Mucosa of rectum (tissue), 2 donors: ENCODE measurements at regions not wholly inside any gene's neighbourhood (a gene's known extent, or its start where the extent isn't known, plus 50 kb on each side); places are given as distances from the start of the nearest gene placed in this dataset.

ENCODE experiments used
- H3K27ac ChIP-seq, 2 donors: one replicate each; pipeline ENCODE4 v1.7.0; 2013; ENCODE audit warnings: inconsistent platforms in 2 of 2, low read depth in 2 of 2, low read length in 2 of 2
- H3K27me3 ChIP-seq, 2 donors: one replicate each; pipeline ENCODE4 v1.7.0; 2013; ENCODE audit warnings: low read length in 2 of 2; ENCODE audit not compliant: control insufficient read depth in 2 of 2, insufficient read depth in 2 of 2
- H3K36me3 ChIP-seq, 2 donors: one replicate each; pipeline ENCODE4 v1.7.0; 2013; ENCODE audit warnings: low read length in 2 of 2; ENCODE audit not compliant: control insufficient read depth in 2 of 2, insufficient read depth in 2 of 2
- H3K4me1 ChIP-seq, 2 donors: one replicate each; pipeline ENCODE4 v1.7.0; 2013; ENCODE audit warnings: low read length in 2 of 2, mild to moderate bottlenecking in 1 of 2; ENCODE audit not compliant: control insufficient read depth in 2 of 2, insufficient read depth in 2 of 2
- H3K4me3 ChIP-seq, 2 donors: one replicate each; pipeline ENCODE4 v1.7.0; 2013; ENCODE audit warnings: low read length in 2 of 2
- H3K9ac ChIP-seq, 2 donors: one replicate each; pipeline ENCODE4 v1.7.0; 2013; ENCODE audit warnings: low read length in 2 of 2, low read depth in 1 of 2, mild to moderate bottlenecking in 1 of 2
- H3K9me3 ChIP-seq, 2 donors: one replicate each; pipeline ENCODE4 v1.7.0; 2013; ENCODE audit warnings: low read length in 2 of 2; ENCODE audit not compliant: control insufficient read depth in 2 of 2
- donor health status: healthy.
- donor health status: Normal muscosa, but diverticular disease.

DNA sequence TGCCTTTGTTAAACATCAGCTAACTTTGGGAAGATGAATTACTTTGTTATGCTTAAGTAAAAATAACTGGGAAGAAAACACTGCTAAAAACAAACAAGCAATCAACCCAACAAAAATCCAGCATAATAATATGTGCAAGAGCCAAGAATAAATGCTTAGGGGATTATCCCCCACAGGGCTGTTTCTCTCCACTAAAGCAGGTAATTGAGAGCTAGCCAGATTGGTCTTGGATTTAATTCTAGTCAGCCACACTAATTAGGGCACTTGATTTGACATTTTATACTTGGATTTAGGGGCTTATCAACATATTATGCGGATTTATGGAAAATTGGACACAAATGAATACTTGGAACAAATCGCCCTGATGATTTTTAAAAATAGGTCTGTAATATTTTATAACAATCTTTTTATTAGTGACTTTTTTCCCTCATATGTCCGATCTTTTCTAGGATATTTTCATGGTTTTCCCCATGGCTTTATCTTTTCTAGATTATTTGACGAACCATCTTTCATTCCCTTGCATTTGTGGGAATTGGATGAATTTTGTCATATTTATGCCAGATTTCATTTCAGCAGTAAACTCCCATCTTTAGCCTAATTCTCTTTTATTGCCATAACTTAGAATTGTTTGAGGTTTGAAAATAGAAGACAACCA is 199.1 kb upstream of the NXPH2 start:
- H3K36me3 ChIP-seq, result no peaks in the 10 kb centered on the region
- no peak overlapping the region for H3K9ac ChIP-seq
- H3K4me1 ChIP-seq, result no peaks in the 10 kb centered on the region

GRCh38 chr2:138974651-138975050 is 194.5 kb upstream of the NXPH2 start:
- H3K27ac ChIP-seq, result no peak overlapping the region
- no peak overlapping the region for H3K9ac ChIP-seq
- H3K9me3 ChIP-seq, result peaks cover 0 to 2% of the 10 kb centered on the region in 2 donors
- no peaks in the 10 kb centered on the region for H3K4me1 ChIP-seq
- no peaks in the 10 kb centered on the region for H3K27me3 ChIP-seq
- H3K4me3 ChIP-seq, result no peak overlapping the region
- no peaks in the 10 kb centered on the region for H3K36me3 ChIP-seq

More for the DNA sequence above, 199.1 kb upstream of the NXPH2 start:
- Histone ChIP-seq H3K27ac (no peak overlapping the region), H3K4me3 (no peak overlapping the region), H3K9me3 (peaks cover 0 to 2% of the 10 kb centered on the region in 2 donors), H3K27me3 (no peaks in the 10 kb centered on the region)

GRCh38 chr2:138964418-138964817 is 184.2 kb upstream of the NXPH2 start:
- Histone ChIP-seq H3K36me3 (no peaks in the 10 kb centered on the region), H3K9me3 (no peaks in the 10 kb centered on the region), H3K27ac (no peak overlapping the region), H3K4me3 (no peak overlapping the region), H3K27me3 (no peaks in the 10 kb centered on the region), H3K9ac (no peak overlapping the region), H3K4me1 (no peaks in the 10 kb centered on the region)

DNA sequence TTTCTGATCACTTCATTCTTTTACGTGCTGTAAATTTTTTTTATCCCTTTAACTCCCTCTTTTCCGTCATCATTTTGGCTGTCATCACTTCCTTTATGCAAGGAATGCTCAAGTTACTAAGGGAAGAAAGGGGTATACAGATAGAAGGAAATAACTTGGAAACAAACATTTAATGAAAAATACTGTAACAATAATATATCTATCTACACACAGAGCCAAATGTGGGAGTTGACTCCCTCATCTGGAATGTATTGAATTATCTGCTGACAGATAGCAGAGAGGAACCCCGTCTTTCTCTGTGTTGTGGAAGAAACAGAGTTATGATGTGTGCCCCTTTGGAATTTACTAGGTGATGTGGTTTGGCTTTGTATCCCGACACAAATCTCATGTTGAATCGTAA is 182.5 kb upstream of the NXPH2 start:
- no peak overlapping the region for H3K9ac ChIP-seq
- no peaks in the 10 kb centered on the region for H3K4me1 ChIP-seq
- no peaks in the 10 kb centered on the region for H3K36me3 ChIP-seq
- no peak overlapping the region for H3K4me3 ChIP-seq
- no peak overlapping the region for H3K27ac ChIP-seq
- no peaks in the 10 kb centered on the region for H3K27me3 ChIP-seq
- no peaks in the 10 kb centered on the region for H3K9me3 ChIP-seq

GRCh38 chr2:138960191-138960590 is 180.0 kb upstream of the NXPH2 start:
- Histone ChIP-seq H3K27ac (no peak overlapping the region), H3K4me1 (no peaks in the 10 kb centered on the region), H3K9me3 (no peaks in the 10 kb centered on the region), H3K9ac (no peak overlapping the region), H3K36me3 (no peaks in the 10 kb centered on the region), H3K27me3 (no peaks in the 10 kb centered on the region), H3K4me3 (no peak overlapping the region)

DNA sequence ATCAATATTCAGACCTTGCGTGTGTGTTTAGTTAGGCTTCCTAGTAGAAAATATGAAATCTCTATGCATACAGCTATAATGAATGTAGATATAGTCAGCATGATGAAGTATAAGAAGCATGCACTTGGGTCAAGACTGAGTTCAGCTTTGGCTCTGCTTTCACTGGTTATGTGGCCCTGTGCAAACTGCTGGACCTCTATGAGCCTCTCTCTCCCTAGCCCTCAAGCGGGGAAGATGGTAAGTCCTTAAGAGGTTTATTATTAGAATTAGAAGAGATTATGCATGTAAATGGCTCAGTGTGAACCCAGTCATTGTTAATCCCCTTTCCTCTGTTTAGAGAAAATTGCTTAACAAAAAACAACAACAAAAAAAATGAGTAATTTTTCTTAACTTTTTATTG is 178.8 kb upstream of the NXPH2 start:
- H3K27ac ChIP-seq, result no peak overlapping the region
- no peaks in the 10 kb centered on the region for H3K4me1 ChIP-seq
- H3K4me3 ChIP-seq, result no peak overlapping the region
- no peak overlapping the region for H3K9ac ChIP-seq
- H3K27me3 ChIP-seq, result no peaks in the 10 kb centered on the region
- H3K9me3 ChIP-seq, result no peaks in the 10 kb centered on the region
- no peaks in the 10 kb centered on the region for H3K36me3 ChIP-seq

- no peak overlapping the region for H3K27ac ChIP-seq
- H3K27me3 ChIP-seq, result no peaks in the 10 kb centered on the region
- H3K4me1 ChIP-seq, result no peaks in the 10 kb centered on the region
- no peaks in the 10 kb centered on the region for H3K36me3 ChIP-seq
- no peak overlapping the region for H3K9ac ChIP-seq
- no peak overlapping the region for H3K4me3 ChIP-seq
- H3K9me3 ChIP-seq, result no peaks in the 10 kb centered on the region
Observed at GRCh38 chr2:138956116-138956515, 175.9 kb upstream of the NXPH2 start.

GRCh38 chr2:138950486-138950885 is 170.3 kb upstream of the NXPH2 start:
- H3K27me3 ChIP-seq, result no peaks in the 10 kb centered on the region
- H3K27ac ChIP-seq, result no peak overlapping the region
- H3K4me3 ChIP-seq, result no peak overlapping the region
- no peaks in the 10 kb centered on the region for H3K36me3 ChIP-seq
- no peaks in the 10 kb centered on the region for H3K4me1 ChIP-seq
- H3K9me3 ChIP-seq, result no peaks in the 10 kb centered on the region
- H3K9ac ChIP-seq, result no peak overlapping the region

- Histone ChIP-seq H3K36me3 (no peaks in the 10 kb centered on the region), H3K4me1 (no peaks in the 10 kb centered on the region), H3K9ac (no peak overlapping the region), H3K27me3 (no peaks in the 10 kb centered on the region), H3K4me3 (no peak overlapping the region), H3K9me3 (no peaks in the 10 kb centered on the region), H3K27ac (no peak overlapping the region)
Observed at GRCh38 chr2:138949517-138949916, 169.3 kb upstream of the NXPH2 start.

DNA sequence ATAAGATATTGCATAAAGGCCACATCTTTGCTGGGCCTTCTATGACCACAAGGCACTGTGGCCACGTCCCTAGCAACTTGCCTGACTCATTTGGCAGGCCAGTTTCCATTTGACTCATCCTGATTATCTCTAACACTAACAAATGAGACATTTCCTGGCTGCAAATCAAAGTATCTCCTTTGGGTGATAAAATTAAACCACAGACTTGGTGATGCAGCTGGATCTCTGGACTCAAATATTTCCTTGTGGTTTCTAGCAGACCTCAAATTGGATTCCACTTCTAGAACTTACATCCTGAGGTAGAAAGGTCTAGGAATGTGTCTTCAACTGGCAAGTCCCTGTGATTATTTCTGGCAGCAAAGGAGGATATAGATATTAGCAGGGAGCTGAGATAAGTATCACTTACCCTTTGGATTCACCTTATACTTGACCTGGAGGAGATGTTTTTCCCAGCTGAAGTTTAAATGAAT is 167.9 kb upstream of the NXPH2 start:
- Histone ChIP-seq H3K4me3 (no peak overlapping the region), H3K9me3 (no peaks in the 10 kb centered on the region), H3K27me3 (no peaks in the 10 kb centered on the region), H3K9ac (no peak overlapping the region), H3K27ac (no peak overlapping the region), H3K4me1 (no peaks in the 10 kb centered on the region), H3K36me3 (no peaks in the 10 kb centered on the region)

DNA sequence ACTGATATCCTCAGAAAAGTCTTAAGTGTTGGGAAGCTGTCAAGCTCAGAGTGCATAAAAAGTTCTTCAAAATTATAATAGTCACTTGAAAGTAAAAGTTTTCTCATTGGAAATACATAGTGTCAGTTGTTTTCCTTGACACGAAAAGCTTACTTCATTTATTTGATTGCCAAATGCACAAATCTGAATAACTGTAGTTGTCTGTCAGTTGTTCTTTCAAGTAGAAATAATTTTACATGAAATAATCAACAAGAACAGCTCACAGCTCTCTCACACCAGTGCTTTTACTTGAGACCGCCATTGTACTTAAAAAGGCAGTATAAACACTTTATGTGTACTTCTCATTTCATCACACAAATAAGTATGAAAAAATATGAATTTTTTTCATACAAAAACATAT is 163.3 kb upstream of the NXPH2 start:
- Histone ChIP-seq H3K27me3 (no peaks in the 10 kb centered on the region), H3K4me3 (no peak overlapping the region), H3K9me3 (no peaks in the 10 kb centered on the region), H3K36me3 (no peaks in the 10 kb centered on the region), H3K9ac (no peak overlapping the region), H3K4me1 (no peaks in the 10 kb centered on the region), H3K27ac (no peak overlapping the region)
